GM12874 (cell line): ENCODE measurements at regions not wholly inside any gene's neighbourhood (a gene's known extent, or its start where the extent isn't known, plus 50 kb on each side); places are given as distances from the start of the nearest gene placed in this dataset.

Experiments
- TF ChIP-seq, protein P1 (sequence below): IDR thresholded peaks from 2 replicates; pipeline ENCODE4 v1.5.1; 2011; ENCODE audit warnings: low read depth, mild to moderate bottlenecking, control low read depth, low read length, moderate library complexity; ENCODE audit not compliant: insufficient read depth

DNA sequence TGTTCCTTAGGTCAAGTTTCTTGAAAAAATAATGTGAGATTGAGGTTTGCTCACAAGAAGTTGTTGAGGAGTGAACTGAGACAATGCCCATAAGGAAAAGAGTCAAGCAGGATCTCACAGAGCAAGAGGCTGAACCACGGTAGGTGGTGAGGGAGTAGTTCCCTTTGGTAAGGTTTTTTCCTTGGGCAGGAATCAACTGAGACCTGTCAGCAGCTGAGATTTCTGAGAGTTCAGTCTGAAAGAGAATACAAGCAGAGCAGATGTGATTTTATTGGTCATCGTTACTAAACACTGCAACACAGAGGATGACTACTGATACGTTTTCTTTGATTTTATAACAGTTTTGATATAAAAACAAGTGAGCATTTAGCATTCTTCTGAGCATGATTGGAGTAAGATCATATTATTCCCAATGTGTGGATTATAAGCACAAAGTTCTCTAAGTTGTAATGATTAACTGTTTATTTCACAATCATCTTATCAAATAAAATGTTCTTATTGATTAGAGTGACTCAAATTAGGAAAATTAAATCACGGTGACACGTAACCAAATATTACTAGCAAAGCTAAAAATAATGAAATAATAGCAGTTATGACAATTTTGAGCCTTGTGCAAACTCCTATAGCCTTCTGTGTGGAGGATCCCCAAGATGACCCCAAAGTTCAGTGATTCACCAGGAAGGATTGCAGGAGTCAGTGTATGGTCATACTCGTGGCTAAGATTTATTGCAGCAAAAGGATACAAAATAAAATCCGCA is 346.2 kb upstream of the ZNF717 start:
- TF ChIP-seq, protein P1, sequence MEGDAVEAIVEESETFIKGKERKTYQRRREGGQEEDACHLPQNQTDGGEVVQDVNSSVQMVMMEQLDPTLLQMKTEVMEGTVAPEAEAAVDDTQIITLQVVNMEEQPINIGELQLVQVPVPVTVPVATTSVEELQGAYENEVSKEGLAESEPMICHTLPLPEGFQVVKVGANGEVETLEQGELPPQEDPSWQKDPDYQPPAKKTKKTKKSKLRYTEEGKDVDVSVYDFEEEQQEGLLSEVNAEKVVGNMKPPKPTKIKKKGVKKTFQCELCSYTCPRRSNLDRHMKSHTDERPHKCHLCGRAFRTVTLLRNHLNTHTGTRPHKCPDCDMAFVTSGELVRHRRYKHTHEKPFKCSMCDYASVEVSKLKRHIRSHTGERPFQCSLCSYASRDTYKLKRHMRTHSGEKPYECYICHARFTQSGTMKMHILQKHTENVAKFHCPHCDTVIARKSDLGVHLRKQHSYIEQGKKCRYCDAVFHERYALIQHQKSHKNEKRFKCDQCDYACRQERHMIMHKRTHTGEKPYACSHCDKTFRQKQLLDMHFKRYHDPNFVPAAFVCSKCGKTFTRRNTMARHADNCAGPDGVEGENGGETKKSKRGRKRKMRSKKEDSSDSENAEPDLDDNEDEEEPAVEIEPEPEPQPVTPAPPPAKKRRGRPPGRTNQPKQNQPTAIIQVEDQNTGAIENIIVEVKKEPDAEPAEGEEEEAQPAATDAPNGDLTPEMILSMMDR = no peak

DNA sequence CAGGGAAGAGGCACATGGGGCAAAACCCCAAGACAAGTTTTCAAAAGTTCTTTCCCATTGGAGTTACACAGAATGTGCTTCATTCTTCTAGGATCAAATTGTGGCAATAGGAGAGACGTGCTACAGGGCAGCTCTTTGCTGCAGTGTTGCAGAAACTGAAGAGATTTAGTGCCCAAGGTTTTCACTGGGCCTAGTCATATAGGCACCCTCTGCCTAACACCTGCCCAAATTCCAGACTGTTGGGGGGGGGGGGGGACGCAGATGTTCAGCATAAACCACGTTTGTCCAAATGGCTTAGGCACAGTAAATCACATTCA is 346.8 kb upstream of the ZNF717 start:
- TF ChIP-seq, protein P1 = no peak

DNA sequence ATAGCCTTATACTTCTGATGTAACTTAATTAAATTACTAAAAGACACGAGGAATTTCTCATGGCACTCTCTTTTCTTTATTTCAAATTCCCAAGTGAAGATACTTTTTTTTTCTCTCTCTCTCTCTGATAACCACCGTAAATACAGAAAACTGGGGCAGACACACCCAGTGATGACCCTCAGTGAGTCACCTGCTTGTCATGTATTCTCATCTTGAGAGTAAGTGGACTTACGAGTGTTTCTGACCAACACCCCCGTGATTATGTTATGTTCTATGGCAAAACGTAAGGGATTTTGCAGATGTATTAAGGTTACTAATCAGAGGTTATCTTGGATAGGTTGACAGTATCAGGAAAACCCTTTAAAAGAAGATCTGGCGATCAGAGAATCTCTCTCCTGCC is 348.8 kb upstream of the ZNF717 start:
- TF ChIP-seq, protein P1 = no peak

DNA sequence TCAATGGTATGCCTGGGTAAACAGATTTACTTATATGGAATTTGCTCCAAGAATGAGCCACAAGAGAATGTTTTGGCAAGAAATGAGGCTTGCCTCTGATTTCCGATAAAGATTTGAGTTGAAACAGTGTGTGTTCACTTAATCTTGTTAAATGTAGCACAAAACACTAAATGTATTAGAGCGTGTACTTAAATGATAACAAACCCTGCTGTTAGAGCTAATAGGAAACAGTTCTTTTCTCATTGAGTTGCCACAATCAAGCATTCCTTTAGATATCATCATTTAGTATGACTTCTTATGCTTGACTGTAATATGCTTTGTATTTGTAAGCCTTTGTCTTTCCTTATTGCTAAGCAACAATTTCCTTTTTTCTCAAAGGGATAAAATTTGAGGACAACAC is 353.6 kb upstream of the ZNF717 start:
- TF ChIP-seq, protein P1 = no peak

DNA sequence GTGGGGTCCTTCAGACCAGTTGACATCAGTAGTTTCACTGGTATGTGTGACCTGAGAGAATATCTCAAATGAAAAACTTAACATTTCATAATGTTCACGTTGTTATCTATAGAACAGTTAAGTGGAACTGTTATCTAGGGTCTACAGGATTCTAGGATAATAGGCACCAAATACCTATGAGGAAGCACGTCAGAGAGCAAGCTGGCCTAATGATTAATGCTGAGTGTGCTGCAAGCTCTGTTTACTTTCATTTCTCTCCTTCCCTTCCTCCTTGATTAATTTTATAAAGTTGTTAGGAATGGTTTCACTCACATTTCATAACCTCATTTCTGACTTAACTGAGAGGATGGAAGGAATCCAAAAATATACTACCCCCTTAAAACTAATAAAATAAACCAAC is 362.5 kb upstream of the ZNF717 start:
- TF ChIP-seq, protein P1 = no peak

DNA sequence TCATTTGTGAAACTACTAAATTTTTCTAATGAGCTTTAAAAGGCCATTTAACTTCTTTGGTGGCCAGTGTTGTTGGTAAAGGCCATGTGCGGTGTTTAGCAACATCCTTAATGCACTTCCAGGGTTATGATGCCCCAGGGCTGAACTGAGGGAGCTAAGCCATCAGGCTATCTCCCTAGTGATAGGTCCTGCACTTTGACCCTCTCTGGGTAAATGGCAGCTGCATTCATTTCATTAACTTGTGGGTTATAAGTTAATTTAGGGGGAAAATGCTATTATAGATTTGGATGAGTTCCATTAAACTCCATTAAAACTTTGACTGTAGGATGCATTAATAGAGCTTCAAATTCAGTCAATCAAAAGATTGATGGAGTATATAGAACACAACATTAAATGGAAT is 366.7 kb upstream of the ZNF717 start:
- TF ChIP-seq, protein P1 = no peak

DNA sequence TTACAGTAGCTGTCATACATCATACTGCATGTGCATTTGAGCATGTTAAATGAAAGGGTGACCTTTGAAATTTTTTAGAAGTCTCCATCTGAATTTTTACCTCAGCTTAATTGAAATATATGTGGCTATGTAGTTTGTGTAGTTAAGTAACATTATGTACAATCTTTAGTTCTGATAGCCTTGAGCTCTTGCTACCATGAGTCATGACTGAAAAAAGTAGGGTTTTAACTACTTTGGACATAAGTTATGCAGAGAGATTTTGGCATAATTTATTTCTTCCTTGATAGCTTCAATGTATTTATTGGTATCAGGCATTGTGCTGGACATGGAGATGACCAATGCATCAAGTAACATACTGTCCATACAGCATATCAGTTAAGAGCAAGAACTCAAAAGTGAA is 376.5 kb upstream of the ZNF717 start:
- TF ChIP-seq, protein P1 = no peak
